Activated CD4-positive, alpha-beta T cell treated with anti-CD3 and anti-CD28 coated beads, Interleukin-2, Interleukin-4, amounts not matched to agents 100 ng/mL and 50 ng/mL, durations not matched to agents 16 hours and 8 hours (primary cell): ENCODE measurements at regions not wholly inside any gene's neighbourhood (a gene's known extent, or its start where the extent isn't known, plus 50 kb on each side); places are given as distances from the start of the nearest gene placed in this dataset.

Source experiments
- DNase-seq: peaks from one replicate; pipeline ENCODE4 v3.0.0-alpha.2; 2020; ENCODE audit warnings: low spot score

DNA sequence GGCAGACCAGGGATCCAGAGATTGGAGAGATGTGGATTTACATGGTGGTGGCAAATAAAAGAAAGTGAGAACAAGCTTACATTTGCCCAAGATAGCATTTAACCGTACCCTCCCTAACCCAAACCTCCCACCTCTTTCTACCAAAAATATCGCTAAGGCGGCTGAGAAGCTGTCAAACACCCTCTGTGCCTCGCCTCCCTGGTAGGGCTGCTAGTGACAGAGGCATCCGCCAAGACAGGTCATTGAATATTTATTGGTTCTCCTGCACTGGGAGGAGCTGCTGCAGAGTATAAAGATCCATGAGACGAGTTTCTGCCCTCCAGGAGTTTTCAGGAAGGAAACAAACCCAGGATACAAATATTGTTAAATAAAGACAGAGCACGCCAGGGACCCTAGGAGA lies 107.3 kb upstream of the TMC3 start:
- no peak for DNase-seq

DNA sequence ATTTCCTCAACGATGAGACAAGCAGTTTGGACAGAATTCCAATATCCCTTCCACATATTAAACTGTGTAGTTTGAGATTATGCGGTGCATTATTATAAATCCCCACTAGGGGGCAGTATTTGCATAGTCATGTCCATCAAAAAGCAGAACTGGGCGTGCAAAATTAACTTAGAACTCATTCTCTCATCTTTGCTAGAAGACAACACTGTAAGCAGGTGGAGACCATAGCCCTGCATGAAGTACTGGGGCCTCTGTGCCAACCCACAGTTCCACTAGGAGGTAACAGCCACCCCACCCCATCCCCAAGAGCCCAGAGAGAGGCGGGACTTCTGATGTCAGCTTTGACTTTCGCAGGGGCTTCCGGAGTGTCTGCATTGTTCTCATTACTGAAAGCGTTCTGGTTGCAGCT lies 106.6 kb upstream of the TMC3 start:
- peak; percentile 54 for DNase-seq

GRCh38 chr15:81478354-81478753 lies 104.3 kb upstream of the TMC3 start:
- DNase-seq: no peak

DNA sequence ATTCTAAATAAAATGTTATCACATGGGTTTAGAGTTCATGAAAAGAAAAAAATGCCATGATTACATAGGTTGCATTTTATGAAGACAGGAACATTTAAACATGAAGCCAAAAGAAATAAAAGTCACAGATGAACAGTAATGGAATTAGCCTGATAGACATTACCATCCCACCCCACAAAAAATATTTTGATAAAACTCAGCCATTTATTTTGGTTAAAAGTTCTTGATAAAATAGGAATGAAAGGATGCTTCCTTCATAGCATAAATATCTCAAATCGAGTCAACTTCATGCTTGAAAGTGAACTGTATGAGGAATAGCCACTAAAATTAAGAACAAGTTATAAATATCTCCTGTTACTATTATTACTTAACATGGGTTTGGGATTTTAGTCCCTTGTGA lies 101.9 kb upstream of the TMC3 start:
- no peak for DNase-seq

DNA sequence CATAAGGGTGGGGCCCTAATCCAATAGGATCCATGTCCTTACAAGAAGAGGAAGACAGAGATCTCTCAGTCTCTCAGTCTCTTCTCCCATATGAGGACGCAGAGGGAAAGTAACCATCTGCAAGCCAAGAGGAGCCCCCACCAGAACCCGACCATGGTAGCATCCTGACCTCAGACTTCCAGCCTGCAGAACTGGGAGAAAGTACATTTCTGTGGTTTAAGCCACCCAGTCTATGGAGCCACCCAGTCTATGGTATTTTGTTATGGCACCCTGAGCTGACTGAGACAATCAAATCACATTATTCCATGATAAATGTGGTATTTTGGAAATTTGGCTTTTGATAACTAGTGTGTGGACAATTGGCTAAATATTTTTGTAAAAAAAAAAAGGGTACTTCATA lies 101.5 kb upstream of the TMC3 start:
- DNase-seq: no peak

DNA sequence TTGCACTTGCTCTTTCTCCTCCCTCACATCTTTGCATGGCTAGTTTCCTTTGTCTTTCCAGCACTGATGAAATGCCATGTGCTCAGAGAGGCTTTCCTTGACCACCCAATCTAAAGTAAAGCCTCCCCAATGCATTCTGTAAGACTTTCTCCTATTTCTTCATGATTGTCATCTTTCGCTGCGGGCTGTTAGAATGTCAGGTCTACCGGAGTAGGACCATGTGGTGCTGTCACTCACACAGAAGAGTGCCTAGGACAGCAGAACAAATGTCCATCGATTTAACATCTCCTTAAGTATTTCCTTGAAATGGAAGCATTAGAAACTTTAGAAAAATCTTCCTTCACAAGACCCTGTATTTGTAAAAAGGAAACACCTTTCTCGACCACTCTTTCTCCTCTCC lies 99.9 kb upstream of the TMC3 start:
- no peak for DNase-seq

- DNase-seq: no peak
These were observed 99.2 kb upstream of the TMC3 start for GRCh38 chr15:81473177-81473576.

GRCh38 chr15:81471151-81471550 lies 97.1 kb upstream of the TMC3 start:
- DNase-seq: no peak

DNA sequence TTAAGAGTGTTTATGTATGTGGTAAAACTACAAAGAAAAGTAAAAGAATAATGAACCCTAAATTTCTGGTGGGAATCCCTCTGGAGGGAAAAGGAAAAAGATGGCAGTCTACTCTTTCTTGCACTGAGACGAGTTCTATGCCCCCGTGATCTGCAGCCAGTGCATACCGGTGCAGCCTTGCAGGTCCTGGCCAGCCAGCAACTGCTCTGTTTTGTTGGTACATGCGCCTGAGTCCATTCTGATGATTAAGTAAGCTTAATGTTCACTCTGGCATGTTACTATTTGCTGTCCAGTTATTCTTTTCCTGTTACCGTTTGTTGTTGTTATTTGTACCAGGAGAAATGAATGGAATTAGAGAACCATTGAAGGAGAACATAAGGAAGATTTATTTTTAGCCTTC lies 95.1 kb upstream of the TMC3 start:
- no peak for DNase-seq

GRCh38 chr15:81466741-81467140 lies 92.7 kb upstream of the TMC3 start:
- no peak for DNase-seq

- no peak for DNase-seq
These were observed 80.0 kb upstream of the TMC3 start for GRCh38 chr15:81454024-81454423.

GRCh38 chr15:81450721-81451120 lies 76.7 kb upstream of the TMC3 start:
- no peak for DNase-seq

GRCh38 chr15:81449836-81450474 lies 75.9 kb upstream of the TMC3 start:
- no peak for DNase-seq

DNA sequence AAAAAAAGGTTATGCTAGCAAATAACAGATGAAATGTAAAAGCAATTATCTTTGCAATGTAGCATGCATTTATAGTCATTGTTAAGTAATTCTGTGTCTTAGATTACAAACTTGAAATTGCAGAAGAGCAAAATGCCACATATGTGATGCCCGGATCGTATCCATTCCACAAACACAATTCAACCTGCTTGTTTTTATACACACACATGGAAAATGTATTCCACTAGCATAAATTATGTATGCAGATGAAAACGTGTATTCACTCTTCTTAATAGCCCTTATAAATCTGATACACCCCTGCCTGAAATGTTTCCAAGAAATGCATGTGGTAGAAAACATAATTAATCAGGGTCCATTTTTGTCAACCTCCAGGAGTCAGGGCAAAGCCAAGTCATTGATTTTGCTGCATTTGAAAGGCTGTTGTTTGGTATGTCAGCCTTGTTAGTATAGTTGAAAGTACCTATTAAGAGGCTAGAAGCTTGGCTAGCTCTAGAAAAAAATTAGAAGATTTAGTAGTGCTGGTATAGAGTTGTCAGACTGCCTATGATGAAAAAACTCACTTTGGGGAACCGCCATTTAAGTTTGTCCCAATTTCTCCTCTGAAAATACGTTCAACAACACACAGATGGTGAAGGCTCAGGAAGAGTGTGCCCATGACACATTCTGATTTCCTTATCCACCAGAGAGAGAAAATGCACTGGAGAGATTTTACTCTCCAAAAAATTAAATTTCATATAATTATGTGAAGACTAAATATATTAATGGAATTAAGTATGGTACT lies 69.2 kb upstream of the TMC3 start:
- no peak for DNase-seq

GRCh38 chr15:81442454-81442853 lies 68.4 kb upstream of the TMC3 start:
- DNase-seq: no peak

GRCh38 chr15:81434851-81435250 lies 60.8 kb upstream of the TMC3 start:
- no peak for DNase-seq

DNA sequence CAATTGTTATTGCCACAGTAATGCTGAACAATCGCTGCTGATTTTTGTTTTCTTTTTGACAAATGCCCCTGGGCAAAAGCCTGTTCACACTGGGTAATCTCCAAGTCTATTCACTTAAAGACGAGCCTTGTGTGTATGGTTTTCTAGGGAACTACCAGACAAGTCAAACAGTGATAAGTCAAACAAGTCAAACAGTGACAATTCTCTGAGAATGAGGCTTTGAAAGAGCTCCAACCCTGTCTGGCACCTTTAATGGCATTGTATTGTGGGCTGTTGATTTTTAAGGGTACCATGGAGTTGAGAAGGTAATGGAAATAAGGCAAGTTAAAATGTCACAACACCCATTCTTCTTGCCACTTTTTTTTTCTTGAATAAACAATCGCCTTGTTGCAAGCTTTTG lies 59.4 kb upstream of the TMC3 start:
- no peak for DNase-seq

DNA sequence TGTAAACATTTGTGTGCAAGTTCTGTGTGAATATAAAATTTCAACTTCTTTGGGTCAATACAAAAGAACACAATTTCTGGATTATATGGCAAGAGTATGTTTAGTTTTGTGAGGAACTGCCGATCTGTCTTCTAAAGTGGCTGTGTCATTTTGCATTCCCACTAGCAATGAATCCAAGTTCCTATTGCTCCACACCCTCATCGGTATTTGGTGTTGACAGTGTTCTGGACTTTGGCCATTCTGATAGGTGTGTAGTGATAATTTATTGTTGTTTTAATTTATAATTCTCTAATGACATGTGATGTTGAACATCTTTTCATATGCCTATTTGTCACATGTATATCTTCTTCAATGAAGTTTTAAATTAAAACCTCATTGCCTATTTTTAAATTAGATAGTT lies 58.2 kb upstream of the TMC3 start:
- DNase-seq: no peak

DNA sequence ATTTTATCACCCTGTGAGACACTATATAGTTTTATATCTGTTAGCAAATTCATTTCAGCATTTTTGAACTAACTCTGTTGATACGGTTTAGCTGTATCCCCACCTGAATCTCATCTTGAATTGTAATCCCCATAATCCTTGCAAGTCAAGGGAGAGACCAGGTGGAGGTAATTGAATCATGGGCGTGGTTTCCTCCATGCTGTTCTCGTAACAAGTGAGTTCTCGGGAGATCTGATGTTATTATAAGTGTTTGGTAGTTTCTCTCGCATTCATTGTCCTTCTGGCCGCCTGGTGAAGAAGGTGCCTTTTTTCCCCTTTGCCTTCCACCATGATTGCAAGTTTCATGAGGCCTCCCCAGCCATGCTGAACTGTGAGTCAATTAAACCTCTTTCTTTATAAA lies 53.2 kb upstream of the TMC3 start:
- no peak for DNase-seq

DNA sequence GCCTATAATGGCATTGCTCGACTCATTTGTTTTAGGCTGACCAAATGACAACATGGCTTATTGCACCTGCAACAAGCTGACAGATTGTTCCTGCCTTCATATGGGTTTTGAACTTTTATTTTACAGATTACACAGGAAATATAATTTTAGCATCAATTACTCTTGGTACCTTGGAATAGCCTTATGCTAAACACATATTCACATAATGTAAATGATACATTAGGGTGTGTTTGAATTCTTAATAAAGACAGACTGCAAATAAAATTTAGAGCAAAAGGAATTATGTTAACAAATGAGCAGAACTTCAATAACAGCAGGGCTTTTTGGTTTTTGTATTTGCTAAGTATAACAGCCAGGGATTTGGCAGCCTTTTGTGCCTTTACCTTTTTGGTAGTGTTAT lies 51.9 kb upstream of the TMC3 start:
- no peak for DNase-seq
